ENCODE measurements at regions not wholly inside any gene's neighbourhood (a gene's known extent, or its start where the extent isn't known, plus 50 kb on each side); places are given as distances from the start of the nearest gene placed in this dataset.
"Not testable (repeated sequence)": the region's sequence is repeated elsewhere in the genome, so short reads cannot be mapped to it uniquely, and the experiment has no call there.

GRCh38 chr9:25519286-25519685 lies 159.0 kb downstream of the TUSC1 start:
- Mint-ChIP-seq H3K36me3 (ENCODE audit: insufficient read depth) (no peaks in the 10 kb centered on the region), H3K4me3 (no peak overlapping the region), H3K9me3 (peaks cover 9% of the 10 kb centered on the region), H3K27me3 (ENCODE audit: low read depth) (no peaks in the 10 kb centered on the region), H3K4me1 (ENCODE audit: low read depth) (no peaks in the 10 kb centered on the region)
- DNase-seq = no peak
- ATAC-seq = no peak

- H3K9me3 Mint-ChIP-seq = peaks cover 20% of the 10 kb centered on the region
- H3K4me1 Mint-ChIP-seq (ENCODE audit: low read depth) = no peaks in the 10 kb centered on the region
Observed at GRCh38 chr9:25517701-25518100, 160.5 kb downstream of the TUSC1 start.

DNA sequence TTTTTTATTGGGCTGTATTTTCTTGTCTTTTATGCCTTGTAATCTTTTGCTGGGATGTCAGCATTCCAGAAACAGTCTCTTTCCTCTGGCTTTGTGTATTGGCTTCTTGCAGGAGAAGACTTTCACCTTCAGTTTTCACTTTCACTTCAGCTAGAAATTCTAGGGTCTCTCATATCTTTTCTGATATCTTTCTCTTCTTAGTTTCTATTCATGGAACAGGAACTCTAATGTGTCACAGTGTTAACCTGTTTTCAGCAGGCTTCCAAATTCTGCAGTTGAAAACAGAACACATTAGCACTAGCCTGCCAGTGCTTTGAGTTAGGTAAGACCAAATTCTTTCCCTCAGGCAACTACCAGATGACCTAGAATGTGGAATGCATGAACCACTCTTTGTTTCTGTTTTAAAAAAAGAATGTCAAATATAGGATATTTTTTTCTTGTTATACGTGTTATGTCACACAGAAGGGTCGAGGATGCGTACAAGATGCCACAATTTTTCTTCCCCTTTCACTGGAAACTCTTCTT lies 164.7 kb downstream of the TUSC1 start:
- ATAC-seq = no peak
- H3K36me3 Mint-ChIP-seq (ENCODE audit: insufficient read depth) = no peaks in the 10 kb centered on the region

More at GRCh38 chr9:25517701-25518100, 160.5 kb downstream of the TUSC1 start:
- DNase-seq = no peak
- H3K36me3 Mint-ChIP-seq (ENCODE audit: insufficient read depth) = no peaks in the 10 kb centered on the region
- H3K4me3 Mint-ChIP-seq = no peak overlapping the region
- no peaks in the 10 kb centered on the region for H3K27me3 Mint-ChIP-seq (ENCODE audit: low read depth)
- no peak for ATAC-seq

GRCh38 chr9:25505644-25506043 lies 172.6 kb downstream of the TUSC1 start:
- Mint-ChIP-seq H3K4me3 (no peak overlapping the region), H3K27me3 (ENCODE audit: low read depth) (no peaks in the 10 kb centered on the region), H3K36me3 (ENCODE audit: insufficient read depth) (no peaks in the 10 kb centered on the region), H3K4me1 (ENCODE audit: low read depth) (no peaks in the 10 kb centered on the region), H3K9me3 (peaks cover 25% of the 10 kb centered on the region)
- ATAC-seq (no peak), DNase-seq (no peak)

More for the DNA sequence above, 164.7 kb downstream of the TUSC1 start:
- H3K9me3 Mint-ChIP-seq = peaks cover 28% of the 10 kb centered on the region
- no peaks in the 10 kb centered on the region for H3K4me1 Mint-ChIP-seq (ENCODE audit: low read depth)
- H3K27me3 Mint-ChIP-seq (ENCODE audit: low read depth) = no peaks in the 10 kb centered on the region
- H3K4me3 Mint-ChIP-seq = no peak overlapping the region
- DNase-seq = no peak

DNA sequence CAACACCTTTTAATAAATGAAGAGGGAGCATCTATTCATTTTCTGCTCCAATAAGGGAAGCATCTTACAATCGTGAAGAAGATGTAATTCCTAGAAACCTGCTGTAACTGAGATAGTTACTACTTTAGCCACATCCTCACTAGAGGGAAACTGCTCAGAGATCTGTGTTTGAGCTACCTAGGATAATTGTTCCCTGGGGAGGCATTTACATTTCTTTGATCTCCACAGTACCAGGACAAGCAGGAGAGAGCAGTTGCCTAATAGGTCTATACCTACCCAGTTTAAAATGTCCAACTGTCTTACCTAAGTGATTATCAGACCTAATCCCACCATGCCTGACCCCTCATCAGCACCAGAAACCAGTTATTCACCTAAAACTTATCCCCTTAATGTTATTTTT lies 196.9 kb downstream of the TUSC1 start:
- no peaks in the 10 kb centered on the region for H3K36me3 Mint-ChIP-seq (ENCODE audit: insufficient read depth)
- H3K27me3 Mint-ChIP-seq (ENCODE audit: low read depth) = no peaks in the 10 kb centered on the region
- H3K4me1 Mint-ChIP-seq (ENCODE audit: low read depth) = no peaks in the 10 kb centered on the region

GRCh38 chr9:25480696-25481095 lies 197.5 kb downstream of the TUSC1 start:
- DNase-seq = no peak
- no peaks in the 10 kb centered on the region for H3K27me3 Mint-ChIP-seq (ENCODE audit: low read depth)
- H3K36me3 Mint-ChIP-seq (ENCODE audit: insufficient read depth) = no peaks in the 10 kb centered on the region
- H3K4me3 Mint-ChIP-seq = no peak overlapping the region
- no peak for ATAC-seq
- H3K9me3 Mint-ChIP-seq = peaks cover 19% of the 10 kb centered on the region
- no peaks in the 10 kb centered on the region for H3K4me1 Mint-ChIP-seq (ENCODE audit: low read depth)

More for the DNA sequence above, 196.9 kb downstream of the TUSC1 start:
- Mint-ChIP-seq H3K9me3 (peaks cover 25% of the 10 kb centered on the region), H3K4me3 (no peak overlapping the region)
- ATAC-seq = no peak
- DNase-seq = no peak

- H3K4me1 Mint-ChIP-seq (ENCODE audit: low read depth) = no peaks in the 10 kb centered on the region
- H3K4me3 Mint-ChIP-seq = no peak overlapping the region
- H3K9me3 Mint-ChIP-seq = peaks cover 34% of the 10 kb centered on the region
- ATAC-seq (no peak), DNase-seq (no peak)
- no peaks in the 10 kb centered on the region for H3K36me3 Mint-ChIP-seq (ENCODE audit: insufficient read depth)
- no peaks in the 10 kb centered on the region for H3K27me3 Mint-ChIP-seq (ENCODE audit: low read depth)
Observed at GRCh38 chr9:25472681-25473080, 205.6 kb downstream of the TUSC1 start.

GRCh38 chr9:25472085-25472607 lies 206.1 kb downstream of the TUSC1 start:
- ATAC-seq = no peak
- no peaks in the 10 kb centered on the region for H3K4me1 Mint-ChIP-seq (ENCODE audit: low read depth)

GRCh38 chr9:25461416-25461815 lies 216.8 kb downstream of the TUSC1 start:
- no peaks in the 10 kb centered on the region for H3K36me3 Mint-ChIP-seq (ENCODE audit: insufficient read depth)
- ATAC-seq = no peak
- H3K4me1 Mint-ChIP-seq (ENCODE audit: low read depth) = no peaks in the 10 kb centered on the region
- H3K27me3 Mint-ChIP-seq (ENCODE audit: low read depth) = no peaks in the 10 kb centered on the region
- no peak for DNase-seq
- H3K4me3 Mint-ChIP-seq = no peak overlapping the region
- H3K9me3 Mint-ChIP-seq = peaks cover 15% of the 10 kb centered on the region

More at GRCh38 chr9:25472085-25472607, 206.1 kb downstream of the TUSC1 start:
- H3K4me3 Mint-ChIP-seq = no peak overlapping the region
- H3K36me3 Mint-ChIP-seq (ENCODE audit: insufficient read depth) = no peaks in the 10 kb centered on the region
- no peak for DNase-seq
- peaks cover 30% of the 10 kb centered on the region for H3K9me3 Mint-ChIP-seq
- H3K27me3 Mint-ChIP-seq (ENCODE audit: low read depth) = no peaks in the 10 kb centered on the region

GRCh38 chr9:25453875-25454274 lies 224.4 kb downstream of the TUSC1 start:
- Mint-ChIP-seq H3K4me1 (ENCODE audit: low read depth) (no peaks in the 10 kb centered on the region), H3K27me3 (ENCODE audit: low read depth) (no peaks in the 10 kb centered on the region), H3K9me3 (peaks cover 15% of the 10 kb centered on the region), H3K4me3 (no peak overlapping the region), H3K36me3 (ENCODE audit: insufficient read depth) (no peaks in the 10 kb centered on the region)
- ATAC-seq (no peak), DNase-seq (no peak)

DNA sequence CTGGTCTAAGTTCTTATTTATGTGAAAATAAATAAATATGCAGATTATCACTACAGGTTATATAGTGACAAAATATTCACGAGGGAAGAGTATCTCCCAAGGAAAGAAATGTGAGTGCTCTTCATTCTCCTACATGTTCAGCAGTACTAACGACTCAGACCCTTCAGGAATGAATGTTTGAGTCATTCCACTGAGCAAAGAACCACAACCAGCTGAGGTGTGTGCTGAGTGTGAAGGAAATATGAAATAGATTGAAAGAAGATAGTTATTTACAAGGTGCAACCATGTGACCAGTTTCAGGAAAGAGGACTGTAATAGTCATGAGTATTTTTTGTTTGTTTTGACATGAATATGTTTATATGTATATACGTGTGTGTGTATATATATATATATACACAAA lies 228.7 kb downstream of the TUSC1 start:
- no peaks in the 10 kb centered on the region for H3K36me3 Mint-ChIP-seq (ENCODE audit: insufficient read depth)
- no peak overlapping the region for H3K4me3 Mint-ChIP-seq
- no peak for DNase-seq
- peaks cover 6% of the 10 kb centered on the region for H3K9me3 Mint-ChIP-seq
- no peak for ATAC-seq
- H3K27me3 Mint-ChIP-seq (ENCODE audit: low read depth) = no peaks in the 10 kb centered on the region
- no peaks in the 10 kb centered on the region for H3K4me1 Mint-ChIP-seq (ENCODE audit: low read depth)

DNA sequence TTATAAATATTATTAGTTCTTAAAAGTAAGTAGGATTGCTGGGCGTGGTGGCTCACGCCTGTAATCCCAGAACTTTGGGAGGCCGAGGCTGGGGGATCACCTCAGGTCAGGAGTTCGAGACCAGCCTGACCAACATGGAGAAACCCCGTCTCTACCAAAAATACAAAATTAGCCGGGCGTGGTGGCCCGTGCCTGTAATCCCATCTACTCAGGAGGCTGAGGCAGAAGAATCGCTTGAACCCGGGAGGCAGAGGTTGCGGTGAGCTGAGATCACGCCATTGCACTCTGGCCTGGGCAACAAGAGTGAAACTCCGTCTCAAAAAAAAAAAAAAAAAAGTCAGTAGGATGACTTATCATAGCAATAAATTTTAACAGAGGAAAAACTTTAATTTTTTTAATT lies 232.5 kb downstream of the TUSC1 start:
- H3K27me3 Mint-ChIP-seq (ENCODE audit: low read depth); H3K4me3 Mint-ChIP-seq; H3K4me1 Mint-ChIP-seq (ENCODE audit: low read depth); DNase-seq; H3K36me3 Mint-ChIP-seq (ENCODE audit: insufficient read depth); H3K9me3 Mint-ChIP-seq; ATAC-seq: not testable (repeated sequence)

DNA sequence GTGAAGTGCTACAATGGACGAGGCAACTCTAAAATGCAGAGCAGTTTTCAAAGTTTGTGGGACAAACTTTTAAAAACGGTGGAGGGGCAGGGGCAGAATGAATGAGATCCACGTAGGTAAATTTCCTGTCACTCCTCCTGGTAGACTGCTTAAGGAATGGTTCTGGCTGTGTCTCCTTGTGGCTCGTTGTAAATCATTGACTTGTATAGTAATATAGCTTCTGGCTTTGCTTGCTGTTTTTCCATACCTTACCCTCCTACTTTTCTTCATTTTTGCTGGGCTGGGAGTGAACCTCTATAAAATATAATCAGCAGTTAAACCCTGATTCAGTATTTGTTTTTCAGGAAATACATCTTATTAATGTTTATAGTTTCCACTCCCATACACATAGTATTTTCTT lies 235.7 kb downstream of the TUSC1 start:
- Mint-ChIP-seq H3K27me3 (ENCODE audit: low read depth) (no peaks in the 10 kb centered on the region), H3K4me3 (no peak overlapping the region), H3K36me3 (ENCODE audit: insufficient read depth) (no peaks in the 10 kb centered on the region), H3K9me3 (peaks cover 18% of the 10 kb centered on the region), H3K4me1 (ENCODE audit: low read depth) (no peaks in the 10 kb centered on the region)
- DNase-seq (no peak), ATAC-seq (no peak)

DNA sequence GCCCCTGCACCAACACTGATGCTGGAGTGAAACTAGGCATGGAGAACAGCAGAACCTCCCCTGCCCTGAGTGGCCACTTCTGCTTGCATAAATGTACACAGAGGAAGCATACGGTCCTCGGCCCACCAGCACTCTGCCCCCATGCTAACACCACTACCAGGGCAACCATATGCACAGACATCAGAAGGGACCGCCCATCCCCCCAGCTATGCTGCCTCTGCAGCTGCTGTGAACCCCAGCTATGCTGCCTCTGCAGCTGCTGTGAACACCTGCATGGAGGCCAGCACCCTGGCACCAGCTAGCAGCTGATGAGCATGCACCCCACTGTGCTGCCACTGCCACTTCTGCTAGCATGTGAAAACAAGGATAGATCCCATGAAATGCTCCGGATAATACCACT lies 250.3 kb downstream of the TUSC1 start:
- H3K9me3 Mint-ChIP-seq = peaks cover 39% of the 10 kb centered on the region
- H3K36me3 Mint-ChIP-seq (ENCODE audit: insufficient read depth) = no peaks in the 10 kb centered on the region
- no peak overlapping the region for H3K4me3 Mint-ChIP-seq
- DNase-seq (no peak), ATAC-seq (no peak)
- no peaks in the 10 kb centered on the region for H3K4me1 Mint-ChIP-seq (ENCODE audit: low read depth)
- no peaks in the 10 kb centered on the region for H3K27me3 Mint-ChIP-seq (ENCODE audit: low read depth)

DNA sequence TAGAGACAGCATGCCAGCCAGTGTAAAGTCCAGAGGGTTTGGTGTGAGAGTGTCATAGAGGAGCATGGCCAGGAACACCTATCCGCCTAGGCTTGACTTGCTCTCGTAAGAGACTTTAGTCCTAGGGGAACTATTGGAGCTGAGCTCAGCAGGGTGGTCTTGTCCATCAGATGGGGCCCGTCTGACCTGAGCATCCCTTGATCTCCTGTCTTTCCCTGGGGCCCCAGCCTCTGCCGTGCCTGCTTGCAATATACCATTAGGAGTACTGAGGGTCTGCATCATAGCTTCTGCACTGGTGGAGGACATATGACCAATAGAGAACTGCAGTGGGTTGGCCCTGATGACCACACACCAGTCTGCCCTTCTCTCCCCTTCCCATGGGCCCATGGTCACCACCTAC lies 251.0 kb downstream of the TUSC1 start:
- H3K4me3 Mint-ChIP-seq = no peak overlapping the region
- DNase-seq = no peak

More for the DNA sequence above, 251.0 kb downstream of the TUSC1 start:
- H3K36me3 Mint-ChIP-seq (ENCODE audit: insufficient read depth) = no peaks in the 10 kb centered on the region
- H3K4me1 Mint-ChIP-seq (ENCODE audit: low read depth) = no peaks in the 10 kb centered on the region
- ATAC-seq = no peak
- peaks cover 39% of the 10 kb centered on the region for H3K9me3 Mint-ChIP-seq
- no peaks in the 10 kb centered on the region for H3K27me3 Mint-ChIP-seq (ENCODE audit: low read depth)

Measured in activated T-cell treated with anti-CD3 and anti-CD28 coated beads, Interleukin-2, amount 50 U/mL, for 4 hours (primary cell).